ENCODE measurements at regions not wholly inside any gene's neighbourhood (a gene's known extent, or its start where the extent isn't known, plus 50 kb on each side); places are given as distances from the start of the nearest gene placed in this dataset.

DNA sequence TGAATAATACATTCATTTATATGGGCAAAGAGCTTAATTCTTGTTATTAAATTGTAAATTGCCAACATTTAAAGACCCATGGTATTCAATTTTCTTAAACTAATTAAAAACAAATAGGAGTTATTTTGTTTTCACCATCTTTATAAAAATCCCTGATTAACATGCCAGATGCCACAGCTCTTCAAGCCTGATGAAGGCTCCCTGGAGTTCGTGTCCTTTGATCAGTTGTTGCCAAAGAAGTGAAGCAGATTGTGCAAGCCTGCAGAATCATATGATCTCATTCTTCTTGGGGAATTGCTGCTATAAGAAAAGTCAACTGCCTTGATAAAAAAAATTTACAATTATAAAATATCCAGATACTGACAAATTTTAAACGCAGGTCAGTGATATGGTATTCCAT lies 288.3 kb upstream of the PPFIA2 start:
- no peak for DNase-seq (ENCODE audit: extremely low read depth in 1 of 2, low read depth in 1 of 2)

DNA sequence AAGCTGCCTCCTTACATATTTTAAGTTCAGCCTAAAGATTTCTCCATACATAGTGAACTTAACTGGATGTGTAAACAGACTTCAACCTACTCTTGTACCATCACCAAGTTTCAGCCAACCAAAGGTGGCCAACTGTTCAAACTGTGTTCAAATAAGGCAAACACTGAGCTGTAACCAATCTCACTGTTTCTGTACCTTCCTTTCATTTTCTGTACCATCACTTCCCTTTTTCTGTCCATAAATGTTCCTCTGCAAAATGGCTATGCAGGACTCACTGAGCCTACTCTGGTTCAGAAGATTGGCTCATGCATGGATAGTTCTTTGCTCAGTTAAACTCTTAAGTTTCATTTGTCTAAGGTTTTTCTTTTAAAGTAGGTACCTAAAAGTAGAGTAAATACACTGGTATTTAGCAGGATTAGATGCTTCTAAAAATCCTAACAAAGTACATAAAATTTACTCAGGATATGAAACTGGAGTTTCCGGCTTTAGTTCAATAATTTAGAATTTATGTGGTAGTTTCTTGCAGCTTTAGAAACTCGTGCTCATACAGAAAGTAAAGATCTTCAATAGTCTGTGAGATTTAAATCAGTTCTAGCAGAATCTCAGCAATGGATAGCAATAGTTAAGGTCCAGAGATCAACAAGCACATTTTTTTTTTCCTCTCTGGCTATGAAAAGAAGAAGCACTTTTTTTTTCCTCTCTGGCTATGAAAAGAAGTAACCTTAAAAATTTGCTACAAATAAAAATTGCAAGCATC lies 282.0 kb upstream of the PPFIA2 start:
- DNase-seq (ENCODE audit: extremely low read depth in 1 of 2, low read depth in 1 of 2): no peak

DNA sequence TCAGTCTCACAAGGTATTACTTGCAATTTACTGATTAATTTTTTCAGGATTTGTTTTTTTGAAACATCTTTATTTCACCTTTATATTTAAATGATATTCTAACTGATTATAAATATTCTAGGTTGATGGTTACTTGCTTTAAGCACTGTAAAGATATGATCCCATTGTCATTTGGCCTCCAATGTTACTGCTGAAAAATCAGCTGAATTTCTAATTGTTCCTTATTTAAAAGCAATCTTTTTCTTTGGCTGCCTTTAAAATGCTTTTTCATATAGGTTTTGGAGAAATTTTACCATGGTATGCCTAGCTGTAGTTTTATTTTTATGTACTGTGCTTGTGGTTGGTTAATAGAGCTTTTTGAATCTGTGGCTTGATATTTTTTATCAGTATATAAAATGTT lies 275.6 kb upstream of the PPFIA2 start:
- DNase-seq (ENCODE audit: extremely low read depth in 1 of 2, low read depth in 1 of 2): no peak

DNA sequence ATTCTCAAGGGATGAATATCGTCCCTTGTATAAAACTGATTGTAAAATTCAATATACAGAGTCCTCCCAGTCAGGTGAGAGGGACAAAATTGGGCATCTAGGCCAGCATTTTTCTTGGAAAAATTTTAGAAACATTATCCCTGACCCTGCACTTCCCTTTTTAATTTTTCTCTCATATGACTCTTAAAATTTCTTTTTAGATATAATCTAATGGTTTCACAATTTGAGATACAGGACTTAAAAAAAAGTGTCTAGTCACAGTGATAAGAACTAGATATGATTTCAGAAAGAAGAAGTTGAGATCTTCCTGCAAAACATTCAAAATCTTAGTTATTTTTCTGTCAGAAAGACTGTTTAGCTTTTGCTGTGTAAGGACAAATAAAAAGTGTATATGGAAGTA lies 270.8 kb upstream of the PPFIA2 start:
- DNase-seq (ENCODE audit: extremely low read depth in 1 of 2, low read depth in 1 of 2): no peak

DNA sequence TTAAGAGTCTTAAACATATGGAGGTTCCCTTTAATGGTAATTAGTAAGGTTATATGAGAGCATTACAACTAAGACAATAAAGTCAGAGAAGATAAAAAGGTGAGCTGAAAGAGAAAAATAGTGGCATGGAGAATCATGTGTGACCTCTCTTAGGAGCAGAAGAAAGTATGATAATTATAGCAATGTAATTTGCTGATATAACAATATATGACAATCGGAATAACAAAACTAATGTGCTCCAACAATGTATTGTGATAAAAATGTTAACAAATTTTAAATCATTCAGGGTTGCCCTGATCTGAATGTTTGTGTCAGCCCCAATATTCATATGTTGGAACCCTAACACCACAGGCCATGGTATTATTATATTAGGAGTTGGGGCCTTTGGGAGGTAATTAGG lies 269.6 kb upstream of the PPFIA2 start:
- DNase-seq (ENCODE audit: extremely low read depth in 1 of 2, low read depth in 1 of 2): no peak

DNA sequence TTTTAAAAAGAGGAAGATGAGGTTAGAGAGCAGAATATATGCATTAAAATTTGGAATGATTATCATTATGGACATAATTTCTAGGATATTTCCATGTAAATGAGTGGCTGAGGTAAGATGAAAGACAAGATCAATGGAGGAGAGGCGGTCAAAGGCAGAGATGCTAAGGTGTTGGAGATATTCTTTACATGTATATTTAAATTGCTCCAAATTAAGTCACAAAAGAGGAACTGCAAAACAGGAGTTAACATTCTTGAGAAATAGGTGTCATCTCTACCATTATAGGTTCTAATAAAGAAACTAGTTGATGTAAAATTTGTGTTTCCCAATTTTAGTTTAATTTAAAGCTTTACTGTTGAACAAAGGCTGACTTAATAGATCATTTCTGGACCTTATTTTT lies 268.5 kb upstream of the PPFIA2 start:
- no peak for DNase-seq (ENCODE audit: extremely low read depth in 1 of 2, low read depth in 1 of 2)

DNA sequence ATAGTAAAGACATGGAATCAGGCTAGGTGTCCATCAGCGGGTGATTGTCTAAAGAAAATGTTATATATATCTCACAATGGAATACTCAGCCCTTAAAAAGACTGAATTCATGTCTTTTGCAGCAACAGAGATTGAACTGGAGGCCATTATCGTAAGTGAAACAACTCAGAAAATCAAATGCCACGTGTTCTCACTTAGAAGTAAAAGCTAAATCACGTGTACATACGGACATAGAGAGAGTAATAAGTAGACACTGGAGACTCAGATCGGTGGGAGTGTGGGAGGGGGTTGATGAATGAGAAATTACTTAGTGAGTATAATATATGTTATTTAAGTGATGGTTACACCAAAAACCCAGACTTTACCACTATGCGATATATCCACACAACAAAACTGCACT lies 266.3 kb upstream of the PPFIA2 start:
- DNase-seq (ENCODE audit: extremely low read depth in 1 of 2, low read depth in 1 of 2): no peak

DNA sequence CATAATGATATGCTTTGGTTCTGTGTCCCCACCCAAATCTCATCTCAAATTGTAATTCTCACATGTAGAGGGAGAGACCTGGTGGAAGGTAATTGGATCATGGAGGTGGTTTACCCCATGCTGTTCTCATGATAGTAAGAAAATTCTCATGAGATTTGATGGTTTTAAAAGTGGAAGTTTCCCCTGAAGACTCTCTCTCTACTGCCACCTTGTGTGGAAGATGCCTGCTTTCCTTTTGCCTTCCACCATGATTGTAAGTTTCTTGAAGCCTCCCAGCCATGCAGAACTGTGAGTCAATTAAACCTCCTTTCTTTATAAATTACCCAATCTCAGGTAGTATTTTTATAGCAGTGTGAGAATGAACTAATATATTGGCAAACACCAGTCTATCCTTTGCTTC lies 260.4 kb upstream of the PPFIA2 start:
- no peak for DNase-seq (ENCODE audit: extremely low read depth in 1 of 2, low read depth in 1 of 2)

DNA sequence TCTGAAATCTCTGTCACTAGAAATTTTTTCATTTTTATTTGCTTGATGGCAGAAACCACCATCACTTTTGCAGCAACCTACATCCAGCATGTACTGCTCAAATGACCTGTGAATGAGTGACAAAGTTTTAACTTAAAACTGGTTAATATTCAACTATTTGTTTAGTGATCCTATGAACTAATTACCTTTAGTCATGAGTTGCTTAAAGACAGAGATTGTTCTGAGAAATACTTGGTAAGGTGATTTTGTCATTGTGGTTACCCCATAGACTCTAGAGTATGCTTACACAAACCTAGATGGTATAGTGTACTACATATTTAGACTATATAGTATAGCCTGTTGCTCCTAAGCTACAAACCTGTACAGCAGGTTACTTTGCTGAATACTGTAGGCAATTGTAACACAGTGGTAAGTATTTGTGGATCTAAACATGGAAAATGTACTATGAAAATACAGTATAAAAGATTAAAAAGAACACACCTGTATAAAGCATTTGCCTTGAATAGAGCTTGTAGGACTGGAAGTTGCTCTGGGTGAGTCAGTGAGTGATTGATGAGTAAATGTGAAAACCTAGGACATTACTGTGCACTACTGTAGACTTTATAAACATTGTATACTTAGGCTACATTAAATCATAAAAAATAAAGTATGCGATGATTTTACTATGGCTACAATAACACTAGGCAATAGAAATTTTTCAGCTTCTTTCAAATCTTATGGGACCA lies 256.6 kb upstream of the PPFIA2 start:
- no peak for DNase-seq (ENCODE audit: extremely low read depth in 1 of 2, low read depth in 1 of 2)

DNA sequence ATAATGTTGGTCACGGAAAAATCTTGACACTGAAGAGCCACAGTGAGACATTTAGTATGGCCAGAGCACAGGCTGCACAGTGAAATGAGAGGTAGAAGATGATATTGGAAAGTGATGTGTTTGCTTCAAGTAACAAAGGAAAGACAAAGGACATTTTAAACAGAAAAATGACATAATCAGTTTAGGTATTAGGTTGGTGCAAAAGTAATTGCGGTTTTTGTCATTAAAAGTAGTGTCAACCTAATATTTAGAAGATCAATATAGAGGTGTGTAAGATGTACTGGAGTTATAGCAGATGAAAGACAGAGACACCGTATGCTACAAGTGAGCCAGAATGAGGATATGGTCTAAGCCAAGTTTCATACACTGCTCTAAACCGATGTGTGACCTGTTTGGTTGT lies 253.0 kb upstream of the PPFIA2 start:
- DNase-seq (ENCODE audit: extremely low read depth in 1 of 2, low read depth in 1 of 2): no peak

DNA sequence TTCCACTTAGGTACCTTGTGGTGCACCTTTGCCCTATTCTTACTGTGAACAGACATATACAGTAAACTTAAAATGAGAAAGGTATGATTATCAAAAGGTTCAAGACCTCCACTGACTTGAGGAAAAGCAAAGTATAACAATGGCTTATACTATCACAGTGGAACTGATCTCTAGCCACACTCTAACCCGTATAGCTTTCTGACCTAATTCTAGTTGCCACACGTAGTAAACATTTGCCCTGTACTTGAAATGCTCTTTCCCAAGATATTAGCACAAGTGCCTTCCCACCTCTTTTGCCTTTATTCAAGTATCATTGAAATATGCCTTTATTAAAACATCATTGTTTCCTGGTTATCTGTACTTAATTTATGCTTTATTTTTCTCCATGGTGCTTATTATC lies 250.4 kb upstream of the PPFIA2 start:
- no peak for DNase-seq (ENCODE audit: extremely low read depth in 1 of 2, low read depth in 1 of 2)

DNA sequence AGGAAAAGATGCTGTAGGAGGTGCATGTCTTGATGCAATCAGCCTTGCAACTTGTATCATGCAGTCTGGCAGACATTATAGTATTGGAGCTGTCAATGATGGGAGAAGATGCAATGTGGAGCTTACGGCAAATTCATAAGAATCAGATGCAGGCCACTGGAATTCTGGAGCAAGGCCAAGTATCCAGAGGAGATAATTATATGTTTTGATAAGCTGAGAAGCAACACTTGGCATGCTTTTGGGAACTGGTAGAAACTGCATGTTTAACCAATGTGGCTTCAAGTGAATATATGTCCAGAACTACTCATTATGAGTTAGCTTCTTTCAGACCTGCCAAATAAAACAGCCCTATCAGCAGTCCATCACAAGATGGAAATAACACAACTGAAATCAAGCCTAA lies 249.1 kb upstream of the PPFIA2 start:
- no peak for DNase-seq (ENCODE audit: extremely low read depth in 1 of 2, low read depth in 1 of 2)

DNA sequence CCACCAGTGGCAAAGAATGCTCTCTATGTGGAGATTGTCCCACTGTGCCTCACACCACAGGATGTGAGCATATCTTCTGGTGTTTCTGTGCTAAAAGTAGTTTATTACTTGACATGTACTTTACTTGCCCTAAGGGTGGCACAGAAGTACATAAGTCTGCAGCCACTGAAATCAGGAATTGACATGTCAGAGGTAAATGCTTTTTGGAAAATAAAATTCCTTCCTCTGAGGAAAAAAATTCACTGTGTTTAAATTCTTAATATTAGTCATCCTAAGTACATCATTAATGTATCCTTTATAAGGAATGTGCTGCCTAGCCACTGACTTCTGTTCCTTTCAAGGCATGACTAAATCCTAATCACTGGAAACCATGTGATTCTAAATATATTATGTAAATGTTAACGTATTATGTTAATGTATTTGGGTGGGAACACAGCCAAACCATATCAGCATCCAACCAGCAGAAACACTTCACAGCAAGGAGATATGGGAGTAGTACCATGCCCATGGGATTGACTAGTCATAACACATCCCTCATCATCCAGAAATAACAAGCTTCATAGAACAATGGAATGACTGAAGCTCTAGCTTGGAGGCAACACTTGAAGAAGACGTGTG lies 239.7 kb upstream of the PPFIA2 start:
- DNase-seq (ENCODE audit: extremely low read depth in 1 of 2, low read depth in 1 of 2): no peak

DNA sequence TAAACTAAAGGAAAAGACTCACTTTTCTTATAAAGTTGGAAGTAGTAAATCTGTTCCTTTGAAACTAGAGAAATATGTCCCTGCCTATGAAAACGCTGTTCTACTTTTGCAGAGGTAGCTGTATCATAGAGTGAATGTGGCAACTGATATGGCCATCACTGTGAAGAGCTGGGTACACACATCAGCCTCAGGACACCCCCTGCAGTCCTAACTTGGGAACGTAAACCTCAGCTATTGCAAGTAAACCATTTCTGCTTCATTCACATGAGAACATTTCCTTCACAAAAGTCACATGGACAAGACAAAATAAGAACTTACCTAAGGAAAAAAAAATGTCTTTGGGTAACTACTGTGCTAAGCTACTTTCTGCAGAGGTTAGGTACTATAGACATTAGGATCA lies 233.3 kb upstream of the PPFIA2 start:
- peak; percentile 5 to 9 for DNase-seq (ENCODE audit: extremely low read depth in 1 of 2, low read depth in 1 of 2)

DNA sequence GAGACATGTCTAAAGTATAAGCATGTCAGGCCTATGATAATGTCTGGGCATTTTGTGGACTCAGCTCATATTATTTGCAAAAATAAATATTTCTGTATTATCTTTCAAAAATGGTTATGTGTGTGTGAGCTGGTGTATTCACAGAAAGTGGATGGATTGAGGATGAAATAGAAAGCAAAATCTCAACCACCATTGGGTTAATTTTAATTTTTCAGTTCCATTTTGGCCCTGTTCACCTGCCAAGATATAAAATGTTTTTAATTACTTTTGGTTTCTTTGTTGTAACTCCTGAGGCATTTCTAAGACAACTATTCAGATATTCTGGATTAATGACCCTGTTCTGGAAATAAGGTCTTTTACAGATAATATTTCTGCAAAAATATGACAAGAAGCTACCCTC lies 232.7 kb upstream of the PPFIA2 start:
- DNase-seq (ENCODE audit: extremely low read depth in 1 of 2, low read depth in 1 of 2): no peak

DNA sequence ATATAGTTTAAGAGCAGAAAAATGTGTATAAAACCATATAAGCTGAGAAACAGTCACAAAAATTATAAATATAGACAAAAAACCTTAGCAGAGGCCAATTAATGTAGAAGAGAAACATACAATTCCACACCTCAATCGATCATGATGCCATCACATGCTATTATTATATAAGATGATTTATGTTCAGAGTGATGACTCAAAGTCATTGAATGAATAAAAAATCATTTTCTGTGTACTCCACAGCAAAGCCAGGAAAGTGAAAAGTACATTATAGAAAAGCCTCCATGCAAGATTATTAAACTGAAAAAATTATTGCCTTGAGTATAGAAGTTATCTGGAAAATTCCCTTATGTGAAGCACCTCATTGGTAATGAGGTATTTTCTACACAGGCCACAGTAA lies 229.2 kb upstream of the PPFIA2 start:
- no peak for DNase-seq (ENCODE audit: extremely low read depth in 1 of 2, low read depth in 1 of 2)

DNA sequence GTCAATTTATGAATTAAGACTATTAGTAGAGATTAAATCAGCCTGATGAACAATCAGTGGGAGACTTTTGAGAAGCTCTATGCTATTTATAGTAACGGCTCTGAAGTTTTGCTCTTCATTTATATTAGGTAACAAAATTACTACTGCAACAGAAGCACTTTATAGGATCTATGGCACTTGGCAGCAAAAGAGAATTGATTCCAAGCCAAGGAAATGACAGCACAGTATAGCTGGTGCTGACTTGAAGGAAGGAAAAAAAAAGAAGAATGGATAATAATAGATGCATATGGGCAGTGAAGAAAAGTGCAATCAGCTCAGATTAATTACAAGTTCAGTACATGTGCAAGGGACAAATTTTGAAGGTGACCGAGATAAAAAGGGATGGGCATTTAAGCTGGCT lies 228.2 kb upstream of the PPFIA2 start:
- no peak for DNase-seq (ENCODE audit: extremely low read depth in 1 of 2, low read depth in 1 of 2)

DNA sequence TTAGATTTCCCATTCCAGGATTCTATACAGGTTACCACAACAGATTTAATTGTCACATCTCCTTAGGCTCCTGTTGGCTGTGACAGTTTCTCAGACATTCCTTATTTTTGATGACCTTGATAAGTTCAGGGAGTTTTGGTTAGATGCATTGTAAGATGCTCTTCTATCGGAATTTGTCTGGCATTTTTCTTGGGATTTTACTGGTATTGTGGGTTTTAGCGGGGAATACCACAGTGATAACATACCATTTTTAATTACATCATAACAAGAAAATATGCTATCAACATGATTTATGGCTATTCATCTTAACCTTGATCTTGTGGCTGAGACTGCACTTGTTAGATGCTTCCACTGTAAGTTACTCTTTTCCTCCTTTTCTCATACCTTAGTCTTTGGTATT lies 217.5 kb upstream of the PPFIA2 start:
- DNase-seq (ENCODE audit: extremely low read depth in 1 of 2, low read depth in 1 of 2): no peak

DNA sequence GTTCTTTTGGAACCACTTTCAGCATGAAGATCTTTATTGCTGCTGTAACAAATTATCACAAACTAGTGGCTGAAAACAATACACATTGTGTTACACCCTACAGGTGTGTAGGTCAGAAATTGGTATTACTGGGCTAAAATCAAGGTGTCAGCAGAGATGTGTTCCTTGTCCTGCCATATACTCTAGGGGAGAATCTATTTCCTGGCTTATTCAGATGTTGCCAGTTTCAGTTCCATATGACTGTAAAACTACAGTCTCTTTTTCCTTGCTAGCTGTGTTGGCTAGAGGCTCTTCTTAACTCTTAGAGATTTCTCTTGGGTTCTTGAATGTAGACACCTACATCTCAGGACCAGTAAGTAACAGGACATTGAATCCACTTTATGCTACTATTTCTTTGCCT lies 215.6 kb upstream of the PPFIA2 start:
- no peak for DNase-seq (ENCODE audit: extremely low read depth in 1 of 2, low read depth in 1 of 2)

DNA sequence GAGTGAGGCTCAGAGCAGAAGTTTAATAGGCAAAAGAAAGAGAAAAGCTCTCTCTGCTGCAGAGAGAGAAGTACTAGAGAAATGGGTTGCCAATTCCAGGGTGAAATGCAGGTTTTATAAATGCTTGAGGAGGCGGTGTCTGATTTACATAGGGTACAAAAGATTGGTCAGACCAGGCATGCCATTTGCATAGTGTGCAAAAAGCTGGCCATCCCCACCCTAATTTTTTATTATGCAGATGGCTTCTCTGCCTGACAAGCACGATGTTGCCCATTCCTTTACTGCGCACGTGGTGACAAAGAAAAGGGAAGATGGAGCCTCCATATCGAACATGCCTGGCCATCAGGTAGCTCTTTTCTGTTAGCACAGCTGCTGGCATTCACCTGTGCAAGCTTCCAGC lies 209.3 kb upstream of the PPFIA2 start:
- no peak for DNase-seq (ENCODE audit: extremely low read depth in 1 of 2, low read depth in 1 of 2)

DNA sequence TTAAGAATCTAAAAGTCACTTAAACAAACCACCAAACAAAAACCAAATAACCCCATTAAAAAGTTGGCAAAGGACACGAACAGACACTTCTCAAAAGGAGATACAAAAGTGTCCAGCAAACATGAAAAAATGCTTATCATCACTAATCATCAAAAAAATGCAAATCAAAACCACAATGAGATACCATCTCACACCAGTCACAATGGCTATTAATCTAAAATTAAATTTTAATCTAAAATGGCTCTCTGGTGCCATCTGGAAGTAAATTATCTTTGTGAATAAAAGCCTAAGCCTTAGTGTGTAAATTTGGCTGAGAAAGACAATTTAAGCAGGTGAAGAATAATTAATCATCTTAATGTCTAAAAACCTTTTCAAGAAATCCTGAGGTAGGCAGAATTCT lies 204.5 kb upstream of the PPFIA2 start:
- no peak for DNase-seq (ENCODE audit: extremely low read depth in 1 of 2, low read depth in 1 of 2)

DNA sequence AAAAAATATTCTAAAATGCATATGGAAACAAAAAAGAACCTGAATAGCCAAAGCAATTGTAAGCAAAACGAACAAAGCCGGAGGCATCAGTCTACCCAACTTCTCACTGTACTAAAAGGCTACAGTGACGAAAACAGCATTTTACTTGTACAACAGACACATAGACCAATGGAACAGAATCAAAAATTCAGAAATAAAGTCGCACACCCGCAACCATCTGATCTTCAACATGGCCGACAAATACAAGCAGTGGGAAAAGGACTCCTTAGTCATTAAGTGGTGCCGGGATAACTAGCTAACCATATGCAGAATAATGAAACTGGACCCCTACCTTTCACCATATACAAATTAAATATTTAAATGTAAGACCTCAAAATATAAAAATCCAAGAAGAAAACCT lies 203.9 kb upstream of the PPFIA2 start:
- DNase-seq (ENCODE audit: extremely low read depth in 1 of 2, low read depth in 1 of 2): no peak
